NT2/D1 (cell line): ENCODE measurements at regions not wholly inside any gene's neighbourhood (a gene's known extent, or its start where the extent isn't known, plus 50 kb on each side); places are given as distances from the start of the nearest gene placed in this dataset.

Experiments
- SUZ12 ChIP-seq: IDR thresholded peaks from 2 replicates; pipeline ENCODE4 v1.6.1; 2011; ENCODE audit not compliant: insufficient read length, insufficient read depth; ENCODE audit errors: extremely low read depth
- YY1 ChIP-seq: IDR thresholded peaks from 2 replicates; pipeline ENCODE4 v1.6.1; 2011; ENCODE audit not compliant: insufficient read length, insufficient read depth
- ZNF274 ChIP-seq: IDR thresholded peaks from 2 replicates; pipeline ENCODE4 v1.6.1; 2011; ENCODE audit warnings: mild to moderate bottlenecking, low read depth, low read length

GRCh38 chr7:46781901-46782439, 799.9 kb downstream of the TNS3 start:
- TF ChIP-seq SUZ12: no peak
- TF ChIP-seq YY1: no peak
- no peak for TF ChIP-seq ZNF274
